GM21619 (cell line): ENCODE measurements at regions not wholly inside any gene's neighbourhood (a gene's known extent, or its start where the extent isn't known, plus 50 kb on each side); places are given as distances from the start of the nearest gene placed in this dataset.
"Not testable (repeated sequence)": the region's sequence is repeated elsewhere in the genome, so short reads cannot be mapped to it uniquely, and the experiment has no call there.

ENCODE experiments used
- ATAC-seq: cut with Tn5 transposase; IDR thresholded peaks from one replicate; pipeline ENCODE4 v1.9.1; 2021; ENCODE audit not compliant: unreplicated experiment

GRCh38 chr10:6706725-6707124, 126.6 kb upstream of the PRKCQ start:
- ATAC-seq: no peak

- ATAC-seq: no peak
Measured at GRCh38 chr10:6704896-6705295, 124.8 kb upstream of the PRKCQ start.

DNA sequence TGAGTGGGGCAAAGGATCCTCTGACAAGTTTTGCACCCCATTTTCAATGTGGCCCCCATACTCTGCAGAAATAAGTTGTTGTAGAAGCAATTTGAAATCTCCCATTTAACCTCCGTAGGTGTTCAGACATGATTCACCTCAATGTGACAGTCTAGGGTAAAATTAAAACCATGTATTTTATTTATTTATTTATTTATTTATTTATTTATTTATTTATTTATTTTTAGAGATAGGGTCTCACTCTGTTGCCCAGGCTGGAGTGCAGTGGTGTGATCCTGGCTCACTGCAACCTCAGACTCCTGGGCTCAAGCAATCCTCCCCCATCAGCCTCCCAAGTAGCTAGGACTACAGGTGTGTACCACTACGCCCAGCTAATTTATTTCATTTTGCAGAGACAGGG, 122.8 kb upstream of the PRKCQ start:
- not testable (repeated sequence) for ATAC-seq

- ATAC-seq: no peak
Measured at GRCh38 chr10:6702030-6702429, 122.0 kb upstream of the PRKCQ start.

GRCh38 chr10:6701289-6701688, 121.2 kb upstream of the PRKCQ start:
- no peak for ATAC-seq

DNA sequence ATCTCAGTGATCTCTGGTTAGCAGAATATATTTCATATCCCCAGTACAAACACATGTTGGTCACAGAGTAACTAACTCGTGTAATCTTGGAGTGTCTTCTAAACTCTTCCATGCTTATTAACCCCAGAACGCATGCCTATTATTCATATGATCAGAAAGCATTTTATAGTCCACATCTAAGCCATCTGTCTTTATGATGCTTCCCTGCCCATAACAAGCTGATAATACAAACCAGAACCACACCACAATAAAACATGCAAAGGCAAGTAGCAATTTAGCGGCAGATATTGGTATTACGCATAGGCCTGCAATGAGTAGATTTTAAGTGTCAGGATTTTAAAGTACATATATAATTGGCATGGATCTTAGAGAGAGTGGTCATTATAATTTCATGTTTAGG, 120.0 kb upstream of the PRKCQ start:
- no peak for ATAC-seq

GRCh38 chr10:6699336-6699735, 119.3 kb upstream of the PRKCQ start:
- no peak for ATAC-seq

DNA sequence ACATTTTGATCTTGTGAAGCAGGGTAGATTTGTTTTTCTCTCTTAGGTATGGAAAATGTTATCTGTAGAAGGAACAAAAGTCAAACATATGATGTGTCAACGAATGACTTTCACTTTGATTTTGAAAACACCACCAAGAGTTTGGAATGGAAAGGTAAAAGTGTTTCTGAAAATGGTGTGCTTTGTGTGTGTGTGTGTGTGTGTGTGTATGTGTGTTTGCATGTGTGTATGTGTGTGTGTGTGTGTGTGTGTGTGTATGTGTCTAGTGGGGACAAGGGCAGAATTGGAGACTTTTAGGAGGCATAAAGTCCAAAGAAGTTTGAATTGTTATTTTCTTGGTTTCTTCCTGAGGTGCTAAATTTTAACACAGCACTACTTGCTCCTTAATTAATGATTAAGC, 115.4 kb upstream of the PRKCQ start:
- ATAC-seq: no peak

- ATAC-seq: no peak
Measured at GRCh38 chr10:6694447-6695140, 114.5 kb upstream of the PRKCQ start.

DNA sequence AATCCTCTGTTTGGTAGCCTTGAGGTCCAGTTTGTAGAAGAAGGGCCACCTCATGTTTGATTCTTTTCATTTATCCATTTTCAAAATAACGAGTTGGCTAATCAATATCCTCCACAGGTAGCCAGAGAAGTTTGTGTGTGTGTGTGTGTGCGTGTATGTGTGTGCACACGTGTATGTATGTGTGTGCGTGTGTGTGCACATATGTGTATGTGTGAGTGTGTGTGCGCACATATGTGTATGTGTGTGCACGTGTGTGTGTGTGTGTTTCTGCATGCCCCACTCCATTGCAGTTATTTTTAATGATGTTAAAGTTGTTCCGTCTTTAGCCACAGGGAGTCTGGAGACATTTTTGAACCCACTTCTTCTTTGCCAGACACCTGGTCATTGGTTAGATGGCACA, 112.8 kb upstream of the PRKCQ start:
- no peak for ATAC-seq

DNA sequence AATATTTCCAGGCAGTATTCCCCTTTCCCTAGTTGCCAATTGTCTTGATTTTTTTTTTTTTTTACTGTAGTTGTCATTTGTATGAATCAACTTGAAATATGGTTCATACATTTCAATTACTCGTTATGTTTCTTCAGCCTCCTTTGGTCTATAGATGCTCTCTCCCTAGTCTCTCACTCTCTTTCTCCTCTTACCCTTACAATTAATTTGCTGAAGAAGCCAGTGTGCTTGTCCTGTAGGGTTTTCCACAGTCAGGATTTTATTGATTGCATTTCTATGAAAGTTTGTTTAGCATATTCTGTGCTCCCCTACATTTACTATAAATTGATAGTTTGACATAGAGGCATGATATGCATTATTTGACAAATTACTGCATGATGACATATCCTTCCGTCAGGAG, 112.0 kb upstream of the PRKCQ start:
- ATAC-seq: no peak

DNA sequence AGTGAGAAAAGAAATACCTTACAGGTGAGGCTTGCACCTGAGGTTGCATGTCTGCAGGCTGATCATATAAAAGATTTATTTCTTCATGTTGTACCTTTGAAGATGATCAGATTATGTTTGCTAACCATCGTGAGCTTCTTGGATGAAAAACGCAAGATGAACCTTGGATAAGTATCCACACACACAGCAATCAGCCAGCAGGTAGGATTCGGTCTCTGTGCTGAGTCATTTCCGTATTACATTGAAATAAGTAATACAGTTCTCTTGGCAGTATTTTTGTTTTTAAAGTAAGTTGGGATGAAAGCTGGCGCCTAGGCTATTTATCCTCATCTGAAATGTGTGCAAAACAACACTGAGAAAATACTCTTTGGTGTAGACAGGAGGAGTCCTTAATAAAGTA, 109.0 kb upstream of the PRKCQ start:
- ATAC-seq: no peak

DNA sequence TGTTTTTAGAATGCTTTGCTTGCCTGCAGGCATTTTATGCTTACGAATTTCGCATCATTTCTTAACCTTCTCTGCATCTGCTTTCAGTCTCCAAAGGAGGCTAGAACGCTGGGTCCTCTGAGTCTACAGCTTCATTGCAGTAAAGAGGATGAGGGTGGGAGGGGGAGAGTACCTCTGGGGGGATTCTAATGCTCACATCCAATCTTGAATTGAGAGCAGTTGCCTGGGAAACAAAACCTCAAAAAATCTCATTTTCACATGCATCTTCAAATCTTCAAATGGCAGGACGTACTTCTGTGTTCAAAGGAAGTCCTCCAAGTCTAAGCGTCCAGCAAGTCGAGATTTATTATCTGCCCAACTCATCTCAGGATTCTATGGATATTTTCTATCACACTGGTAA, 100.7 kb upstream of the PRKCQ start:
- ATAC-seq: no peak

DNA sequence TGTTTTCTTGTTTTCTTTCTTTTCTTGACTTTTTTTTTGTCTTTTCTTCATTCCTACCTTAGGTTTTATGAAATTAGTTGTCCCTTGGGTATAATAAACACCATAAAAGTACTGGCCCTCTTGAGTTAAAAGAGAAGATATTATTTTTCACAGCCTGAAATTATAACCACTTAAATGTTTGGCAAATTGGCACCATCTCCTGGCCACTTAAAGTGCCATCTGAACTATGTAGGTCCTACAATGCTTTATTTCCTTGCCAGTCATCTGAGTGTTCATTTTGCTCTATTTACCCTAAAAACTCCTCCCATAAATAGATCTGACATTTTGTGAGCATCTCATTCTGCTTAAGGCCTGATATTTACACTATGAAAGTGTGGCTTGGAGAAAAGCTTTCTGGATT, 98.9 kb upstream of the PRKCQ start:
- ATAC-seq: no peak

GRCh38 chr10:6678211-6678803, 98.2 kb upstream of the PRKCQ start:
- no peak for ATAC-seq

DNA sequence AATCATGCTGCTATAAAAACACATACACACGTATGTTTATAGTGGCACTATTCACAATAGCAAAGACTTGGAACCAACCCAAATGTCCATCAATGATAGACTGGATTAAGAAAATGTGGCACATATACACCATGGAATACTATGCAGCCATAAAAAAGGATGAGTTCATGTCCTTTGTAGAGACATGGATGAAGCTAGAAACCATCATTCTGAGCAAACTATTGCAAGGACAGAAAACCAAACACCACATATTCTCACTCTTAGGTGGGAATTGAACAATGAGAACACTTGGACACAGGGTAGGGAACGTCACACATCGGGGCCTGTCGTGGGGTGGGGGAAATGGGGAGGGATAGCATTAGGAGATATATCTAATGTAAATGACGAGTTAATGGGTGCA, 97.1 kb upstream of the PRKCQ start:
- ATAC-seq: not testable (repeated sequence)

GRCh38 chr10:6674291-6674690, 94.2 kb upstream of the PRKCQ start:
- ATAC-seq: no peak

DNA sequence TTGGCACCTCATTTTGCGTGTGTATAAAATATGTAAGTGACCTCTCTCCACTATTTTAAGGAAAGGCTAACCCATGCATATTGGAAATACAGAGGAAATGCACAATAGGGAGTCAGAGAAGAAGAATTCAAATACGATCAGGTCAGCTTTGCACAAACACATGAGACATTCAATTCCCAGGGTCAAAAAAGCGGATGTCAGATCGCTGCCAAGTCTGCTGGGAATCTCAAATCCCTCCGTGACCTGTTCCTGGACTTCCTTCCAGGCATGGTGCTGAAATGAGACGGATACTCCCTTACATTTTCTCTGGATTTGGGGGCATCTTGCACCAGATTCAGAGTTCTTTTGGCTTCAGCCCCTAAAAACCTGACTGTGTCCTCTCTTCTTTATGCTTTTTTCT, 91.9 kb upstream of the PRKCQ start:
- ATAC-seq: no peak

- no peak for ATAC-seq
Measured at GRCh38 chr10:6669269-6669859, 89.3 kb upstream of the PRKCQ start.

DNA sequence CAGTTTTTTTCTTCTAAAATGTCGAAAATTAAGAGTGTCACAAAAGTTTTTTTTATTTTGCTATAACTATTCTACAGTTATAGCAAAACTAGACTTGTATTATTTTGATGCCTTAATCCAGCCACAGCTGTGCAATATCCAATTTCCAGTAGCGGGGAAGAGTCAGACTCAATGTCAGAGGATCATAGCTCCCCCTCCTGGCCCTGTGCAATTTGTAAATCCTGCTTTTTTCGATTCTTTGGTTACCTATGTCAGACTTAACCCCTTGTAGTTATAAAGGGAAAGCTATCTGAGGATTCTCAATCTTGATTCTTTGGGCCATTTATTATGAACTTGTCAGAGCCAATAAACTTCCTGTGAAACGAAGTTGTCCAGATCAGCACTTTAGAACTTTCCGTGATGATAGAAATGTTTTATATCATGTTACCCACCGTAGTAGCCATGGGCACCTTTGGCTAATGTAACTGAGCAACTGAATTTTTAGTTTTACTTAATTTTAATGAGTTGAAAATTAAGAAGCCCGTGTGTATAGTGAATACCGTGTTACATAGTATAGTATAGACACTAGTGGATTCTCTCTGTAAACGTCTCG, 87.7 kb upstream of the PRKCQ start:
- ATAC-seq: no peak

GRCh38 chr10:6667150-6667549, 87.1 kb upstream of the PRKCQ start:
- ATAC-seq: no peak

DNA sequence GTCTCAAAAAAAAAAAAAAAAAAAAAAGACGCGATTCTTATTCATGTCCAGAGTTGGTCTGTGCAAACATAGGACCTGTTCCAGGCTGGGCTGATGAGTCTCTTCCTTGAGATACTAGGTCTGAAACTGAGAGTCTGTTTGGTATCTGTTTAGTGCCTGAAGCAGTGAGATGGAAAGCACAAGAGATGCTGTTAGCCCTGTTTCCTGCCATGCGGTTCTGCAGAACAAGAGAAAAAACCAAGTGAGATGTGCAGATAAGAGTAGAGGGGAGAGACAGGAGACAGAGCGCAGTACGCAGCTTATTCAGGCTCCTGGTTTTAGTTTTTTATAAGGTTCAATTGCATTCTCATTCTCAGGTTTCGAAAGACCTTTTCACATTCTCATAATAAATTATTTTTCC, 85.8 kb upstream of the PRKCQ start:
- ATAC-seq: no peak
